Epidermal melanocyte (primary cell): ENCODE measurements at regions not wholly inside any gene's neighbourhood (a gene's known extent, or its start where the extent isn't known, plus 50 kb on each side); places are given as distances from the start of the nearest gene placed in this dataset.
"Not testable (repeated sequence)": the region's sequence is repeated elsewhere in the genome, so short reads cannot be mapped to it uniquely, and the experiment has no call there.

Source experiments
- DNase-seq: peaks from one replicate; pipeline ENCODE4 v3.0.0; 2011; ENCODE audit warnings: low spot score; ENCODE audit not compliant: insufficient read length

GRCh38 chr2:132318481-132318880 lies 98.1 kb upstream of the GPR39 start:
- DNase-seq = not testable (repeated sequence)

GRCh38 chr2:132324005-132324404 lies 92.6 kb upstream of the GPR39 start:
- not testable (repeated sequence) for DNase-seq

DNA sequence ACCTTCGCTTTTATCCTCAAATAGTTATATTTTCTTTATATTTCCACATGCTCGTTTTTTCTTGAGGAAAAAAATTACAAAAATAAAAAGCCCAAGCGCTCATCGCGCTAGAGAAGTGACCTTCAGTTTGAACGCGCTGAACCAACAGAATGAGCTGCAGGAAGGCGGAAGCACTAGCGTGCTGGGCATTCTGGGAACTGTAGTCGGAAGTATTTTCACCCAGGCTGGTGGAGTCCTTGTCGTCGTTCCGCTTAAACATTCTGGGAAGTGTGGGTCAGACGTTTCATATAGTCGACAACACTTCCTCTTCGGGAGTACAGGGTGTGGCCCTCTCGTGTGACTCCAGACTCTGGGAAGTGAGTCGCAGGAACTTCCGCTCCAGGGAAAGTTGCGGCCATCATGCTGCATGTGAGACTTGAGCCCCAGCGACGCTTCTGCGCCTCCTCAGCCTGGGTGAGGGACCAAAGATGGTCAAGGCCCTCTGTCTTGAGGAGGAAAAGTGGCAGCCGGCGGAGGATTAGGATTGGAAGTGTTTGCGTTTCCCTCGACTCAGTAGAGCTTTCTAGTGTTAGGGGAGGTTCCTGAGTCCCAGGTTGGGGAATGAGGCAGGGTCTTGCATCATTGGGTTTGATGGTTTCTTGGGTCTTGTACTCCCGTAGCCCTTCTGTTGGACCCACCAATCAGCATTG lies 84.1 kb upstream of the GPR39 start:
- DNase-seq = not testable (repeated sequence)

- DNase-seq = not testable (repeated sequence)
Observed at GRCh38 chr2:132337135-132337534, 79.5 kb upstream of the GPR39 start.

- not testable (repeated sequence) for DNase-seq
Observed at GRCh38 chr2:132337844-132338243, 78.8 kb upstream of the GPR39 start.

- not testable (repeated sequence) for DNase-seq
Observed at GRCh38 chr2:132347041-132347780, 69.4 kb upstream of the GPR39 start.

DNA sequence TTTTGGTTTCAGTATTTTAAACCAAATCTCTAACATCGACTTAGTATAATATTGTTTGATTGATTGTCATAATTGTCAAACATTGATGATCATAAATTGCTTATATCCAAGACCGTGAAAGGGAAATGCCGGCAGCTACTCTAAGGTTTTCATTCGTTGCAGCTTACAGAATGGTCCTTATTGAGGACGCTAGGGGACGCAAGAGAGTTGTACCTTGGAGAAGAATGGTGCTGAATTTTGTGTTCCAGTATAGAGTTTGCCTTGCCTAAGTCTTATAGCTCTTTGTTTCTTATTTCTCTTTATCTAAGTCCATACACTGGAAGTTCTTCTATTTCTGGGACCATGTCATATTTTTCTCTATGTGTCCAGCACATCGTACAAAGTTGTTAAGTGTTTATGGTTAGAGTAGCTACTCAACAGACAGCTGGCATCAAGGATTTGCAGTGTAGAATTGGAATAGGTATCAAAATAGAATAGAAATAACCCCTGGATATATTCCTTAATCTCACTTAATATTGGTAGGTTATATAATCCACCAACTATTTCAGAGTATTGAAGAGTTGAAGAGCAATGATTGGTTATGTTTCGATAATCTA lies 67.4 kb upstream of the GPR39 start:
- DNase-seq = not testable (repeated sequence)

GRCh38 chr2:132351668-132352067 lies 64.9 kb upstream of the GPR39 start:
- not testable (repeated sequence) for DNase-seq

DNA sequence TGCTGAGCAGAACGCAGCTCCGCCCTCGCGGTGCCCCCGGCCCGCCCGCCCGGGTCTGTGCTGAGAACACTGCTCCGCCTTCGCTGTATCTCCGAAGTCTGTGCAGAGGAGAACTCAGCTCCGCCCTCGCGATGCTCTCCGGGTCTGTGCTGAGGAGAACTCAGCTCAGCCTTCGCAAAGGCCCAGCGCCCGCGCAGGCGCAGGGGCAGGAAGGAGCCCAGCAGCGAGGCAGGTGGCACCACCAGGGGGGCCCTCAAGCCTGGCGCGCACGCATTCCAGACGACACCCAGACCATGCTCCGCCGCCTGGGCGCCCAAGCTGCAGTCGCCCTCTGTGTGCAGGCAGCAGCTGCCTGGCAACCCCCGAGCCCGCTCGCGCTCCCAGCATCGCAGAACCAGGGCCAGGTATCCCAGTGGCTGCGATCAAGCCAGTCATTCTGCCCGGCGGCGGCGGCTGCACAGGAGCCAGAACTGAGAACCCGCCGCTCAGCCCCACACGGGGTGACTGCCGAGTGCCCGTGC lies 64.1 kb upstream of the GPR39 start:
- DNase-seq = not testable (repeated sequence)

DNA sequence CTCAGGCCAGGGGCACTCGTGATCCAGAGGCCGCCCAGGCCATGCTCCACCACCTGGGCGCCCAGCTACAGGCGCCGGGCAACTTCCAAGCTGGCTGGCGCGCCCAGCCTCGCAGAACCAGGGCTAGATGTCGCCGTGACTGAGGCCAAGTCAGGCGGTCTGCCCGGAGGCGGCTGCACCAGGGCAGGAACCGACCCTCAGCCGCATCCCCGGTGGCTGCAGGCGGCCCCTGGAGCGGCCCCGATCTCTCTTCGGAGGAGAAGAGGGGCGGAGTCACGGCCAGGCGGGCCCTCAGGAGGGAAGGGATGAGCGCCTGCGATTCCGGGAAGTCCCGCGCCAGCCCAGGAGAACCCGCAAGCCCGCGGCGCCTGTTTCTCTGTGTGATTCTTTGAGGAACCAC lies 63.2 kb upstream of the GPR39 start:
- not testable (repeated sequence) for DNase-seq

GRCh38 chr2:132360964-132361363 lies 55.6 kb upstream of the GPR39 start:
- DNase-seq = not testable (repeated sequence)

DNA sequence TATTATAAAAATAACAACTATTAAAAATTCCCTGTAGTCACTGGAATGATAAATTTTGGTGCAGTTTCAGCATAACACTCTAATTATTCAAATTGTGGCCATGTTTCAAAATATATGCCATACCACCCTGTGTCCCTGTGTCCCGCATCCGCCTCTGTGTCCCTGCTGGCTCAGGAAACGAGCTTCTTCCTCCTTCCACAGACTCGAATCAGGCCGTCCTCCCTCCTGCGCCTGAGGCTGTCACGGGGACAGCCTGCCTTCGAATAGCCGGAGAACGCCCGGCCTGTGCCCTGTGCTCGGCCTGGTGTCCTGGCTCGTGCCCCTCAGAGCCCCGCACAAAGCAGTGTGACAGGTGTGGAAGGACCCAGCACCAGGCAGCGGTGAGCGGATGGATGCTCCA lies 55.1 kb upstream of the GPR39 start:
- not testable (repeated sequence) for DNase-seq

DNA sequence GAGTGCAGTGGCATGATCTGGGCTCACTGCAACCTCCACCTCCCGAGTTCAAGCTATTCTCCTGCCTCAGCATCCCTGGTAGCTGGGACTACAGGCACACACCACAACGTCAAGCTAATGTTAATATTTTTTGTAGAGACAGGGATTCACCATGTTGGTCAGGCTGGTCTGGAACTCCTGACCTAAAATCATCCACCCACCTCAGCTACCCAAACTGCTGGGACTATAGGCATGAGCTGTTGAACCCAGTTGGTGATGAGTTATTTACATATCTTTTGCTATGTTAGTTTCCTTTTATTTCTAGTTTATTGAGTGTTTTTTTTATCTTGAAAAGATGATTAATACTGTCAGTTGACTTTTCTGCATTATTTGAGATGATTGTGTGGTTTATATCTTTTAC lies 53.3 kb upstream of the GPR39 start:
- not testable (repeated sequence) for DNase-seq

GRCh38 chr2:132365963-132366362 lies 50.6 kb upstream of the GPR39 start:
- not testable (repeated sequence) for DNase-seq

DNA sequence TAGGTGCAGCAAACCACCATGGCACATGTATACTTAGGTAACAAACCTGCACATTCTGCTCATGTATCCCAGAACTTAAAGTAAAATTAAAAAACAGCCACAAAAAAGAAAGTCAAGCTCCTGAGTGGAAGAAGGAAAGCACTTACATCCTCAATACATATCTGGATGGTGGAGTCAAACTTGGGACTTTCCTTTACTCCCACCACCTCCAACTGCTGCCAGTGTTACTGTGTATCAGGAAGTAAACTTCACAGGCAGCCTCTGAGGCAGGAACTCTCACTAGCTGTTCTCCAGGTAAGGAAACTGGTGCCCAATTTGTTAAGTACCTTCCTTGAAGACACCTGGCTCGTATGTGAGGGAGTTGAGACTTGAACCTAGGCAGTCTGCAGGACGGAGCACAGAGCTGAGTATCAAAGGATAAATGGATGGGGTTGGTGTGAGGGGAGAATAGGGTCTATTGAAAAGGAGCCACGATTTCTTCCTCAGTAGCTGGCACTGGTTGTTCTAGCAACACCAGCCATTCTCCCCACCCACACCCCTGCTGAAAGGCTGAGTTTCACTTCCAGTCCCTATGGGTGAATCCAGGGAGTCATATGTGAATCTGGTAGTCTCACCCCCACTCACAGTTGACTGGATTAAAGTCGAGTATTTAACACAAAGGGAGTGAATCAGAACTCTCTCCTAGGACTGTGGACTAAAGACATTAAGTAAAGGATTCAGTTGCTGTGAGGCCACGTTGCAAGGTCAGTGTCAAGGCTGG lies 50.0 kb upstream of the GPR39 start:
- DNase-seq = no peak
